Activated T-cell treated with anti-CD3 and anti-CD28 coated beads, Interleukin-2, amount 50 U/mL, for 24 hours (primary cell): ENCODE measurements at regions not wholly inside any gene's neighbourhood (a gene's known extent, or its start where the extent isn't known, plus 50 kb on each side); places are given as distances from the start of the nearest gene placed in this dataset.

ENCODE experiments used
- DNase-seq: peaks from one replicate; pipeline ENCODE4 v3.0.0-alpha.2; 2020
- H3K27ac Mint-ChIP-seq: 2 replicates; pipeline ENCODE4 v1.8.0; 2020; ENCODE audit warnings: mild to moderate bottlenecking, mixed read lengths
- H3K27me3 Mint-ChIP-seq: 2 replicates; pipeline ENCODE4 v1.8.0; 2020; ENCODE audit warnings: mixed read lengths
- H3K36me3 Mint-ChIP-seq: 2 replicates; pipeline ENCODE4 v1.8.0; 2020; ENCODE audit warnings: low read depth, mixed read lengths
- H3K4me1 Mint-ChIP-seq: 2 replicates; pipeline ENCODE4 v1.8.0; 2020; ENCODE audit warnings: low read depth, mixed read lengths
- H3K4me3 Mint-ChIP-seq: 2 replicates; pipeline ENCODE4 v1.8.0; 2020; ENCODE audit warnings: mild to moderate bottlenecking, moderate library complexity, mixed read lengths
- H3K9me3 Mint-ChIP-seq: 2 replicates; pipeline ENCODE4 v1.8.0; 2020; ENCODE audit warnings: mixed read lengths

DNA sequence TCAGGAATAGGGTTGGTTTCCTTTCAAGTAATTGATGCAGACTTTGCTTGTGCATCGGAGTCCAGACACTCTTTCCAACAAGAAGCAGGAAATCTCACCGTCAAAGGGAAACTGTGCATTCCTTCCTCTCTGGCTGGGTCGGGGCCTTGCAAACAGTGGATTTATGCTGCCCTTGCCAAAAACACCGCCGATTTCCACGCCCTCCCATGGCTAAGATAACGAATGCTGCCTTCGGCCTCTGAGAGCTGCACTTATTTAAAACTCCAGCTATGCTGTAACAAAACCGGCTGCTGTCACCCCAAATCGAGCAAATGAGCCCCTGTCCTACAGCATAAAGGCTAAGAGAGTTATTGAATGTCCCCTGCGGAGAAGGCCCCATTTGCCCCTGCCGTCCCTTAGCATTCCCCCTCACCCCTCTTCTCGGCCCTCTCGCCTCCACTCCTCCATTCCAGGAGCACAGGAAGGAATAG is 275.5 kb upstream of the IRX5 start:
- Mint-ChIP-seq H3K27me3 (peaks cover 40% of the 10 kb centered on the region), H3K27ac (no peak overlapping the region), H3K9me3 (no peaks in the 10 kb centered on the region), H3K4me1 (peaks cover 7% of the 10 kb centered on the region), H3K4me3 (no peak overlapping the region), H3K36me3 (no peaks in the 10 kb centered on the region)
- DNase-seq = no peak

DNA sequence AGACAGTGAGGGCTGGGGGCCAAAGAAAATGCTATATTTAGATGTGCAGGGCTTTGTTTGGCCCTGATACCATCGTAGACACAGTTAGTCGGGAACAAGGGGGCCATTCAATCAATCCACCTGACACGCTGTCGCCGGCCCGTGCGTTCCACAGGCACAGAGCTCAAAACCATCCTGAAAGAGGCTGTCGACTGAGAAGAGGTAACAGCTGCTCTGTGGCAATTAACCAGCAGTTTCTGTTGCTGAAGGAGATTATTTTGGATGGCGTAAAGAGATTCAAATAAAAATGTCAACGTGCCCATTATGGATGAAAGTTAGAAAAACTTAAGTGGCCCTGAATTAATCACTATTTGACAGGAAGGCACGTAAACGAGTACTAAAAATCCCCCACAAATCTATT is 276.2 kb upstream of the IRX5 start:
- peaks cover 41% of the 10 kb centered on the region for H3K27me3 Mint-ChIP-seq
- no peaks in the 10 kb centered on the region for H3K36me3 Mint-ChIP-seq
- peaks cover 7% of the 10 kb centered on the region for H3K4me1 Mint-ChIP-seq
- no peak overlapping the region for H3K27ac Mint-ChIP-seq
- DNase-seq = no peak
- H3K9me3 Mint-ChIP-seq = no peaks in the 10 kb centered on the region
- no peak overlapping the region for H3K4me3 Mint-ChIP-seq

DNA sequence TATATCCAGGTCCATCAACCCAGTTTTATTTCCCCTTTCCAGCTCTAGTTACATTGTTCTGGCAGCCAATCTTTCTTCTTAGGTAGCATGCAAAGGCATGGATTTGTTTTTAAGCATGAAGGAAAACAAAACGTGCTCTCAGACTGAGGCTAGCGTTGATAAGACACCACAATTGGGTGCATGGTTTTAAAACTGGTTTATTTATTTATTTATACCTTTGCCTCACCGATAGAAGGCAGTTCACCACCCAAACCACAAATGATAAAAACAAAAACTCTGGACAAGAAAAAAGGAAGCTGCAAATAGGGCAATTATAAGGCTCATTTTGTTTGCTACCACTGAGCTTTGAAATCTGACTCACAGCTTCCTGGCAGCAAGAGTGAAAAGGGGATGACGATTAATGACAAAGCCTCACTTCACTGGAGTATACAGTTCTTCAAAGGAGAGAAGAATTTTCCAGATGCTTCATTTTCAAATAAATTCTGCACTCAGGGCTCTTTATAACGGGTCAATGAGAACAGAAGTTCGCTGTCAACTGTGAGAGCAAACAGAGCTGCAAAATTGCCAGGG is 278.4 kb upstream of the IRX5 start:
- H3K4me3 Mint-ChIP-seq = no peak overlapping the region
- H3K27me3 Mint-ChIP-seq = peaks cover 41% of the 10 kb centered on the region
- DNase-seq = no peak
- no peak overlapping the region for H3K27ac Mint-ChIP-seq
- no peaks in the 10 kb centered on the region for H3K9me3 Mint-ChIP-seq
- no peaks in the 10 kb centered on the region for H3K36me3 Mint-ChIP-seq
- H3K4me1 Mint-ChIP-seq = peaks cover 7% of the 10 kb centered on the region

DNA sequence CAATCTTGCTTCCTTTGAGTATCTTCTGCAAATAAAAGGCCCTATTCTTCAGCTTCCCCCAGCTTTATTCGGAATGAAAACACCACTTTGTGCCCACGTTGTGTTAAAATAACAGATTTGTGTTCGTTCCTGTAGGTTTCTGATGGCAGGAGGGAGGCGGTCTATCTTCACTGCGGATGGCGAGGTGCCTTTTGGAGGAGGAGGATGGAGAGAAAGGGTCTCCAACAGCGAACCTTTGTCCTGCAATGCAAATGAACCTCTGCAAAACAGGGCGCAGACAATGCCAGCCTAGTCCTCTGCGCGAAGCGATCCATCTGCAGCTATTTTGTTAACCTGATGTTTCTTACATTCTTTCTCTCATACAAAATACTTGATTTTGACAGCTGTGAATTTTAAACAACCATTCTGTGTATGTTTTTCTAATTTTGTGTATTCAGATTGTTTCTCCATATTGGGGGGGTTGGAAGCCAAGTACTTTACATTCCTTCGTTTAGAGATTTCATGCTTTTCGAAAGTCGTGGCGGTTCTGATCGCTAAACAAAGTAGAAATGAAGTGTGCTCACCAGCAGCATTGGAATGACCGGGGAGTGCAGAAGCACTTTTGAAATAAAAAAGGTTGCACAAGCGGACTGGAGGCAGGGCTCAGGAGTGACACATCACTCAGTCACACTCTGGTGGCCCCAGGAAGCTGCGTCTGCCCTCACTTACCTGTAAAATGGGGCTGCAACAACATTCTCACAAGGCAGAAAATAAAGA is 279.0 kb upstream of the IRX5 start:
- no peak overlapping the region for H3K27ac Mint-ChIP-seq
- H3K27me3 Mint-ChIP-seq = peaks cover 41% of the 10 kb centered on the region
- H3K4me3 Mint-ChIP-seq = no peak overlapping the region
- H3K4me1 Mint-ChIP-seq = peaks cover 7% of the 10 kb centered on the region
- H3K36me3 Mint-ChIP-seq = no peaks in the 10 kb centered on the region
- no peaks in the 10 kb centered on the region for H3K9me3 Mint-ChIP-seq
- no peak for DNase-seq

DNA sequence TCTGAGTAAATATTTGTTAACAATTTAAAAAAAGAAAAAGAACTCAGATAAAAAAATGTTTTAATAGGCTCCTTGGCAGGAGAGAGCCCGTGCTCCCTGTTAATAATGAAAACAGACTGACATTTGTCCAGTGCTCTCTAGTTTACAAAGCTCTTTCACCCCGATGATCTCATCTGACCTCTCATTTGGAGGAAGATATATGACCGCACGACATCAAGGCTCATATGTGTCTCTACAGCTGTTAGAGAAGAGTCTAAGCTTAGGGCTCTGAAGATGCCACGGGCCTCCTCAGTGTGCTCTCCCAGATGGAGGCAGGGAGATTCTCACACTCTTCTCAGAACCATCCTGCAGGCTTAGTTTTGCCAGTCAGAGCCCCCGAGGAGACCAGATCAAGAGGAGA is 280.8 kb upstream of the IRX5 start:
- Mint-ChIP-seq H3K27me3 (peaks cover 28% of the 10 kb centered on the region), H3K27ac (no peak overlapping the region), H3K4me3 (no peak overlapping the region), H3K36me3 (no peaks in the 10 kb centered on the region), H3K9me3 (no peaks in the 10 kb centered on the region), H3K4me1 (no peaks in the 10 kb centered on the region)
- DNase-seq = no peak

DNA sequence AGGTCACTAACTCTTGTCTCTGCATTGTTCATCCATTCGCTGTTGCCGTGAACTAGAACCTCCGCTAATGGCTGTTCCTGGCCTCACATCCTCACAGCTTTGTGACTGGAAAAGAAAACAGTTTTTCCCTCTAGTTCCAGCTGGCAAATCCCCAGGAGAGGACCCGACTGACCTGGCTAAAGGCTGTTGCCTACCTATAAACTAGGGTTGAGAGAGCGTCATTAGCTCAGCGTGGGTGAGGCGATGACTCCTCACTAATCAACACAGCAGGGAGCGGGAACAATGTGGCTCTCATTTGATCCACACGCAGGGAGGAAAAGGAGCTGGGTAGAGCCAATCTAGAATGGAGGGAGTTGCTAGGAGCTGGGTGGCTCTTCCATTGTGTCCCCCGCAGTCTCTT is 282.1 kb upstream of the IRX5 start:
- no peak overlapping the region for H3K27ac Mint-ChIP-seq
- no peaks in the 10 kb centered on the region for H3K9me3 Mint-ChIP-seq
- no peak for DNase-seq

DNA sequence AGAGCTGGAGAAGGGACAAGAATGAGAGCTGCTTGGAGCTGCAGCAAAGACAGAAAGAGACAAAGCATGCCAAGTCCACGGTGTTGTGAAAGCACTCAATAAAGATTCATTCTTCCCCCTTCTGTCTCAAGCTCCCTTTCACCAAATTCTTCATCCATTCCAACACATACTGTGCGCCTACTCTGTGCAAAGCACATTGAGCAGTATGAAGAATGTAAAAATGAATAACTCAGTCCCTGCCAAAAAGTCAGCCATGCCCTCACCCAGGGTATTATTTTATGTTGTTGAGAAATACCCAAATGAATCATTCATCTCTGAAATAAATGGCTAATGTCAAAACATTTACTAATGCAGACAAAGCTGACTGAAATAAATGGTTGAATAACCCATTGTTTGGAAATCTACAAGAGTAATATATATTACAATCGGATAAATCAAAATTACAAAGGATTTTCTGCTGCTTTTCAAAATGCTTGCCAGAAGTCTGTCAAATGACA is 282.9 kb upstream of the IRX5 start:
- H3K36me3 Mint-ChIP-seq = no peaks in the 10 kb centered on the region
- no peaks in the 10 kb centered on the region for H3K4me1 Mint-ChIP-seq

More for the DNA sequence above, 282.1 kb upstream of the IRX5 start:
- Mint-ChIP-seq H3K27me3 (peaks cover 16% of the 10 kb centered on the region), H3K4me3 (no peak overlapping the region), H3K4me1 (no peaks in the 10 kb centered on the region), H3K36me3 (no peaks in the 10 kb centered on the region)

DNA sequence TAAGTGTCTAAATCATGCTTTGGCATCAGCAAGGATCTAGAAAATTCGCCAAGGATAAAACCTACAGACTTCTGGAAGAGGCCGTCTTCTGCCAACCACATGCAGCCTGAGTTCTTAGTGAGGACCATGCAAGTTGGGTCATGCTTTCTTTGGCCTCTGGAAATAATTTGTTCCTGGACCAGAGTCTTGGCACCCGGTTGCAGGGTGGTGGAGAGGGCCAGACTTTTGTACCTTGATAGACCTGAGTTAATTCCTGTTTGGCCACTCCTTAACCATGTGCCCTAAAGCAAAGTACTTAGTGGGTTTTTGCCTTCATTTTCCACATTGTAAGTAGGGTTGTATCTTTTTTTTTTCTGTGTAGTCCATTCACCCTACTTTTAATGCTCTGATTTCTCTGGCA is 283.4 kb upstream of the IRX5 start:
- Mint-ChIP-seq H3K27ac (no peak overlapping the region), H3K9me3 (no peaks in the 10 kb centered on the region), H3K4me1 (no peaks in the 10 kb centered on the region), H3K36me3 (no peaks in the 10 kb centered on the region), H3K27me3 (peaks cover 14% of the 10 kb centered on the region), H3K4me3 (no peak overlapping the region)
- DNase-seq = no peak

More for the DNA sequence above, 282.9 kb upstream of the IRX5 start:
- Mint-ChIP-seq H3K4me3 (no peak overlapping the region), H3K27me3 (peaks cover 13% of the 10 kb centered on the region), H3K27ac (no peak overlapping the region), H3K9me3 (no peaks in the 10 kb centered on the region)
- DNase-seq = no peak

DNA sequence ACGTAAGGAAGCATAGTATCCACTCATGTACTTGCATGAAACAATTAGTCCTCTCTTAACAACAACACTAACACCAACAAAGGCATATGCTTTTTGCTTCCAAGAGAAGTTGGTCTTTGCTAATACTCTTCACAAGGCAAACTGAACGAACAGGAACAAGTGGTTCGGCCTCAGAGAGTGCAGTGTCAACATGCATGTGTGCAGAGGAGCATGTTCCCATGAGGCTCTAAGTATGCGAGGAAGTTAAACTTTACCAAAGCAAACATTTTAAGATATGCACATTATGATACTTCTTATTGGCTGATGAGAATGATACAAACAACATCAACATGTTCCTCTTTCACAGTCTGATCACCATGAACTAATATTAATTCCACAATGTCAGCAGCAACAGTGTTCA is 285.3 kb upstream of the IRX5 start:
- H3K36me3 Mint-ChIP-seq = no peaks in the 10 kb centered on the region
- H3K9me3 Mint-ChIP-seq = no peaks in the 10 kb centered on the region
- peaks cover 9% of the 10 kb centered on the region for H3K27me3 Mint-ChIP-seq
- no peaks in the 10 kb centered on the region for H3K4me1 Mint-ChIP-seq
- no peak overlapping the region for H3K27ac Mint-ChIP-seq
- DNase-seq = no peak
- no peak overlapping the region for H3K4me3 Mint-ChIP-seq

DNA sequence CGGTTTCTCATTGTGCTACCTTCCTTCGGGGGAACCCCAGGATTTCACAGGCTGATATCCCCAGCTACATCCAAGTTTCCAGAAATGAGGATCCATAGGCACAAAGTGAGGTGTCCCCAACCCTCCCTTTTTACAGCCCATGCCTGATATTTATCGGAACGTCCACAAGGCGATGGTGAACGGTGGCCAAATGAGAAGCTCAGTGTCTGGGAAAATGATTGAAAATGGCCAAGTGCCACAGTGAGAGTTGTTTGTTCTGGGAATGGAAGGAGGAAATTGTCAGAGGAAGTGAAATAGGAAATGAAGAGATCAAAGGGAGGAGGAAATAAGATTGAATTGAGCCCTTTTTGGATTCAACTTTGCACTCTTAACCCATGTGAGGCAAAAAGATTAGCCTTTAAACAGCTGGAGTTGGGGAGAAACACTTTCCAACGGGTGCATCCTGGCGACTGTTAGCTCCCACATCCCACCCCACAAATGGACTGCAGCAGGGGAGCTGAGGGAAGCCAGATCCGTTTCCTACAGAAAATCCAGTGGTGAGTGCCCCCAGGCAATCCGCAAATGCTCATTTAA is 294.4 kb upstream of the IRX5 start:
- H3K27me3 Mint-ChIP-seq = no peaks in the 10 kb centered on the region
- H3K36me3 Mint-ChIP-seq = no peaks in the 10 kb centered on the region
- no peaks in the 10 kb centered on the region for H3K9me3 Mint-ChIP-seq
- no peak overlapping the region for H3K27ac Mint-ChIP-seq
- DNase-seq = no peak
- no peaks in the 10 kb centered on the region for H3K4me1 Mint-ChIP-seq
- no peak overlapping the region for H3K4me3 Mint-ChIP-seq

DNA sequence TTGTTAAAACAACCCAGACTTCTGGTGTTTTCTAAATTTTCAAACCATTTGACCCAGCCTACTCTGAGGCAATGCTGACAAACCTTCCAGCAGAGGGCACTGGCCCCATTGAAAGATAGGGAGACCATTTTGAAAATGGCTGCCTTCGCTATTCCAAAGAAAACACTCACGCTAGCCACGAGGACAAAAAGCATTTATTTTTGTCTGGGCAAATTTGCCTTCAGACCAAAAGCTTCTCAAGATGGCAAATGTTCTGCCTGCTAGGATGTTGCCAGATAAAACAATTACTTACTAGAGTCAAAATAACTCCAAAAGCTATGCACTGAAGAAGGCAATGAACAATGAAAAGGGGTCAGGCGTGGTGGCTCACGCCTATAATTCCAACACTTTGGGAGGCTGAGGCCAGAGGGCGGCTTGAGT is 296.7 kb upstream of the IRX5 start:
- Mint-ChIP-seq H3K36me3 (no peaks in the 10 kb centered on the region), H3K27ac (no peak overlapping the region), H3K9me3 (no peaks in the 10 kb centered on the region), H3K4me3 (no peak overlapping the region), H3K4me1 (no peaks in the 10 kb centered on the region), H3K27me3 (peaks cover 2% of the 10 kb centered on the region)
- DNase-seq = no peak

DNA sequence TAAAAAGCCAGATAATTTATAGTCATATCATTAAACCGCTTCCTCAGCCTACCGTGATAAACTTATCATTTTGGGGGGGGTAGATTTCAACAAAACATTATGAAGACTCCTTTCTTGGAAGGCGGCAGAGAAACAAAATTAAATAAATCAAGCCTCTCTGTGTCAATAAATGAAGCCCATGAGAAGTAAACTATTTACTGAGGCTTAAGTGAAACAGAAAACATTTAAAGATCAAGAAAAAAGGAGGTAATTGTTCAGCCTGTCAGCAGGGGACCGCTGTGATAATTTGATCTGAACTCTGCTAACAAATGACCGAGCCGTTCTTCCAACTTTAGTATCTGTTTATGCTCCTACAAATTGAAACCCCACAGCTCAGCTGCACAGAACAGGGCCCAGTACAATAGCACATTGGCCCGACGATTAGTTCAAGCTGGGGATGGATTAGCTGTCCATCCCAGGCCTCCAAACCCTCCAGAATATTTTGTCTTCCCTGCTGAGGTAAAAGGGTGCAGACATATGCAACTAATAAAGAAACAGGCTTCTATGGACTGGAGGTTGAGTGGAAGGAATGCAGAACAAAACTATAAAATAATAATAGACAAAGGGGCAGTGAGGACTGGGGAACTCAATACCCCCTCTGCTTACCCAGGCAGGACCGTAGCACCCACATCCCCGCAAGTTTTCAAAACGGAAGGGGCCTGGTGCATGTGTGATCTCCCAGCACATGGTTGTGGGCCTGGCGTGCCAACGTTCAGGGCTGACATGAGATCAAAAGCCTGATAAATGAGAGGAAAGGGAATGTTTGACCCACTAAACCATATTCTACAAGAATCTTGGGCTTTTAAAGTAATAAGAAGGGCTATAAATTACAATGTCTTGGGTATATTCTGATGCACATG is 298.1 kb upstream of the IRX5 start:
- H3K27ac Mint-ChIP-seq = no peak overlapping the region
- H3K9me3 Mint-ChIP-seq = no peaks in the 10 kb centered on the region
- no peaks in the 10 kb centered on the region for H3K4me1 Mint-ChIP-seq
- no peak overlapping the region for H3K4me3 Mint-ChIP-seq
- H3K36me3 Mint-ChIP-seq = no peaks in the 10 kb centered on the region
- peaks cover 2% of the 10 kb centered on the region for H3K27me3 Mint-ChIP-seq
- DNase-seq = no peak

DNA sequence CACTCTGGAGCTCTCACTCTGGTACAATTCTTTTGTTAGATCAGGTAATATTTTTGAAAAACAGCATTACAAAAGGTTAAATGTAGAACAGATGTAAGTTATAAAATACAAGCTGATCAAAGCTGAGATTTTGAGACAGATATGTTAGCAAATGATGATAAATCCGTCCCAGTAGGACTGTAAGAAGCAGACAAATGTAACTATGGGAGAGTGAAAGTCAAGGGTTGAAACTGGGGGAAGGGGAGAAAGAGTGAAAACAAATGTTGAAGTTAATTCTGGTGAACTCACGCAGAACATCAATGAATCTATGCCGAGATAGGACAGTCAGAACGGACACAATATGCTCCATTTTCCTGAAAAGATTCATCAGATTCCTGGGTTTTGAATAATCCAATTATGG is 298.9 kb upstream of the IRX5 start:
- Mint-ChIP-seq H3K27ac (no peak overlapping the region), H3K27me3 (peaks cover 2% of the 10 kb centered on the region), H3K9me3 (no peaks in the 10 kb centered on the region), H3K4me1 (no peaks in the 10 kb centered on the region), H3K36me3 (no peaks in the 10 kb centered on the region), H3K4me3 (no peak overlapping the region)
- no peak for DNase-seq

DNA sequence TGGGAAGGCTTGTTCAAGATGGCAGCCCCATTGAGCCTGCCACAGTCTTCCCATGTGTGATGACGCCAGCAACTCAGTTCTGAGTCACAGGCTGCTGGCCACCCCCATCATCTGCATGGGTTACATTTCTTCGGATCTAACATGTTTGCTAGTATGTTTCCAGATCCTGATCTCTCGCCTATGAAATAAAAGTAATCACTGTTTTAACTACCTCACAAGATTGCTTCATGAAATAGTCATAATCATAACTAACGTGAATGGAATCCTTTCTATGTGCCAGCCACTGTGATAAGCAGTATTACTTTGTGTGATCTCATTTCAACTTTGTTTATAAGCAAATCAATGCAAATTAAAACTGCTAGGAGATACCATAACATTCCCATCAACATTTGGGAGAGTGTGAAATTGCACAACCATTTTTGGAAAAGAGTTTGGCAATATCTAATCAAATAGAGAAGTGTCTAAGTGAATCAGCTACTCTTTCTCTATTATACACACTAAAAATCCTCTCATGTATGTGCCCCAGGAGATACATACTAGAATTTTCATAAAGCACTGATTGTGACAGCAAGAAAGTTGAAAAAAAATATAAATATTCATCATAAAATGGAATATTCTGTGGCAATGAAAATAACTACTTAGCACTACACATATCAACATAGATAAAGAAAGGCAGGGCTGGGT is 300.2 kb upstream of the IRX5 start:
- peaks cover 2% of the 10 kb centered on the region for H3K27me3 Mint-ChIP-seq
- no peak for DNase-seq
- H3K4me1 Mint-ChIP-seq = no peaks in the 10 kb centered on the region
- no peak overlapping the region for H3K4me3 Mint-ChIP-seq
- H3K9me3 Mint-ChIP-seq = no peaks in the 10 kb centered on the region
- H3K36me3 Mint-ChIP-seq = no peaks in the 10 kb centered on the region
- no peak overlapping the region for H3K27ac Mint-ChIP-seq
